B cell (primary cell): ENCODE measurements at regions not wholly inside any gene's neighbourhood (a gene's known extent, or its start where the extent isn't known, plus 50 kb on each side); places are given as distances from the start of the nearest gene placed in this dataset.

Source experiments
- CTCF ChIP-seq: fragments of 200-600 bp; IDR thresholded peaks from one replicate; pipeline ENCODE4 v1.8.0; 2022; ENCODE audit warnings: antibody characterized with exemption, mild to moderate bottlenecking
- EZH2 ChIP-seq: IDR thresholded peaks from 2 replicates; pipeline ENCODE4 v1.6.1; 2012; ENCODE audit warnings: borderline replicate concordance, low read depth, mild to moderate bottlenecking, moderate library complexity, low read length; ENCODE audit not compliant: insufficient read depth, poor library complexity, severe bottlenecking

- TF ChIP-seq CTCF (no peak), EZH2 (no peak)
Observed at GRCh38 chr10:8192301-8192700, 137.8 kb downstream of the GATA3 start.
